ENCODE measurements at regions not wholly inside any gene's neighbourhood (a gene's known extent, or its start where the extent isn't known, plus 50 kb on each side); places are given as distances from the start of the nearest gene placed in this dataset.

DNA sequence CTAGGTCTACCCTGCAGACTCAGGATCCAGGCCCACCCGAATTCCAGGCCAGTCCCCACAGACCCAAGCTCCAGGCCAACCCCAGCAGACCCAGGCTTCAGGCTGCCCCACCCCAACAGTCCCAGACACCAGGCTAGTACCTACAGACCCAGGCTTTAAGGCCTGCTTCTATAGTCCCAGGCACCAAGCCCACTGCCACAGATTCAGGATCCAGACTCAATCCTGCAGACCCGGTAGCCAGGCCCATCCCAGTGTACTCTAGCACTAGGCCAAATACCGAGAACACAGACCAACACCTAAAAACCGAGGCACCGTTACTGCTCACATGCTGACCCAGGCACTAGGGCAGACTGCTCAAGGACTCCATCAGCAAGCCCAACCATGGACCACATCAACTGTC lies 862.3 kb downstream of the UQCRFS1 start:
- TF ChIP-seq, protein P1, sequence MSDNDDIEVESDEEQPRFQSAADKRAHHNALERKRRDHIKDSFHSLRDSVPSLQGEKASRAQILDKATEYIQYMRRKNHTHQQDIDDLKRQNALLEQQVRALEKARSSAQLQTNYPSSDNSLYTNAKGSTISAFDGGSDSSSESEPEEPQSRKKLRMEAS (IDR thresholded peaks at IDR 0.05; ENCODE audit: low read depth, low read length), result no peak
- TF ChIP-seq, protein P2, sequence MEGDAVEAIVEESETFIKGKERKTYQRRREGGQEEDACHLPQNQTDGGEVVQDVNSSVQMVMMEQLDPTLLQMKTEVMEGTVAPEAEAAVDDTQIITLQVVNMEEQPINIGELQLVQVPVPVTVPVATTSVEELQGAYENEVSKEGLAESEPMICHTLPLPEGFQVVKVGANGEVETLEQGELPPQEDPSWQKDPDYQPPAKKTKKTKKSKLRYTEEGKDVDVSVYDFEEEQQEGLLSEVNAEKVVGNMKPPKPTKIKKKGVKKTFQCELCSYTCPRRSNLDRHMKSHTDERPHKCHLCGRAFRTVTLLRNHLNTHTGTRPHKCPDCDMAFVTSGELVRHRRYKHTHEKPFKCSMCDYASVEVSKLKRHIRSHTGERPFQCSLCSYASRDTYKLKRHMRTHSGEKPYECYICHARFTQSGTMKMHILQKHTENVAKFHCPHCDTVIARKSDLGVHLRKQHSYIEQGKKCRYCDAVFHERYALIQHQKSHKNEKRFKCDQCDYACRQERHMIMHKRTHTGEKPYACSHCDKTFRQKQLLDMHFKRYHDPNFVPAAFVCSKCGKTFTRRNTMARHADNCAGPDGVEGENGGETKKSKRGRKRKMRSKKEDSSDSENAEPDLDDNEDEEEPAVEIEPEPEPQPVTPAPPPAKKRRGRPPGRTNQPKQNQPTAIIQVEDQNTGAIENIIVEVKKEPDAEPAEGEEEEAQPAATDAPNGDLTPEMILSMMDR (IDR thresholded peaks at IDR 0.05; ENCODE audit: low read depth, low read length), result no peak
